Fibroblast of mammary gland (primary cell): ENCODE measurements at regions not wholly inside any gene's neighbourhood (a gene's known extent, or its start where the extent isn't known, plus 50 kb on each side); places are given as distances from the start of the nearest gene placed in this dataset.

Source experiments
- DNase-seq: peaks from one replicate; pipeline ENCODE4 v3.0.0-alpha.2; 2010; ENCODE audit warnings: low read depth
- H3K4me3 ChIP-seq: 2 replicates; pipeline ENCODE4 v1.5.1; 2011; ENCODE audit warnings: low read depth, mild to moderate bottlenecking, low read length, moderate library complexity; ENCODE audit not compliant: control insufficient read depth
- CTCF ChIP-seq: conservative IDR thresholded peaks from 2 replicates; pipeline ENCODE4 v1.5.1; 2011; ENCODE audit warnings: low read depth, low read length, inconsistent platforms; ENCODE audit not compliant: control insufficient read depth, insufficient read depth

- no peak overlapping the region for H3K4me3 ChIP-seq
- TF ChIP-seq CTCF = no peak
- no peak for DNase-seq
Observed at GRCh38 chr17:77468897-77469296, 328.1 kb downstream of the SEC14L1 start.

GRCh38 chr17:77470330-77470786, 329.6 kb downstream of the SEC14L1 start:
- DNase-seq = no peak
- TF ChIP-seq CTCF = no peak
- H3K4me3 ChIP-seq = no peak overlapping the region

- no peak overlapping the region for H3K4me3 ChIP-seq
- peak; percentile 57 for DNase-seq
Observed at GRCh38 chr17:77470800-77471733, 330.3 kb downstream of the SEC14L1 start.

GRCh38 chr17:77471984-77472461, 331.3 kb downstream of the SEC14L1 start:
- no peak overlapping the region for H3K4me3 ChIP-seq
- peak; percentile 71 for DNase-seq
- no peak for TF ChIP-seq CTCF

More at GRCh38 chr17:77470800-77471733, 330.3 kb downstream of the SEC14L1 start:
- TF ChIP-seq CTCF = no peak

GRCh38 chr17:77472468-77473310, 331.9 kb downstream of the SEC14L1 start:
- DNase-seq = peak; percentile 44
- H3K4me3 ChIP-seq = no peak overlapping the region
- TF ChIP-seq CTCF = no peak

- DNase-seq = no peak
- H3K4me3 ChIP-seq = no peak overlapping the region
- TF ChIP-seq CTCF = no peak
Observed at GRCh38 chr17:77473615-77474226, 333.0 kb downstream of the SEC14L1 start.
